GM23338 (cell line): ENCODE measurements at regions not wholly inside any gene's neighbourhood (a gene's known extent, or its start where the extent isn't known, plus 50 kb on each side); places are given as distances from the start of the nearest gene placed in this dataset.

Experiments
- EZH2 ChIP-seq: fragments of 200-600 bp; sonication (generic); IDR thresholded peaks from one replicate; pipeline ENCODE4 v1.8.0; 2017; ENCODE audit warnings: antibody characterized with exemption, mild to moderate bottlenecking, low read depth; ENCODE audit not compliant: unreplicated experiment
- EZH2phosphoT487 ChIP-seq: fragments of 200-600 bp; sonication (generic); IDR thresholded peaks from one replicate; pipeline ENCODE4 v1.8.1; 2018; ENCODE audit warnings: antibody characterized with exemption; ENCODE audit not compliant: unreplicated experiment
- NANOG ChIP-seq: IDR thresholded peaks from 2 replicates; pipeline ENCODE4 v1.6.1; 2016; ENCODE audit warnings: antibody characterized with exemption, borderline replicate concordance
- POLR2AphosphoS5 ChIP-seq: IDR thresholded peaks from 2 replicates; pipeline ENCODE4 v1.6.1; 2016; ENCODE audit warnings: antibody characterized with exemption, low read depth
- STAT1 ChIP-seq: IDR thresholded peaks from one replicate; pipeline ENCODE4 v1.6.1; 2016; ENCODE audit warnings: antibody characterized with exemption; ENCODE audit not compliant: unreplicated experiment
- ZNF331 ChIP-seq: fragments of 250-450 bp; sonication (Bioruptor Pico); IDR thresholded peaks from 2 replicates; pipeline ENCODE4 v1.5.0; 2020; ENCODE audit warnings: low read depth, mild to moderate bottlenecking, moderate library complexity
- TF ChIP-seq, protein P1 (sequence below): IDR thresholded peaks from one replicate; pipeline ENCODE4 v1.6.1; 2018; ENCODE audit warnings: antibody characterized with exemption; ENCODE audit not compliant: unreplicated experiment
- TF ChIP-seq, protein P2 (sequence below), 2 experiments: fragments of 200-600 bp in 1 of 2; sonication (generic) in 1 of 2; conservative IDR thresholded peaks; 2 replicates each; pipeline versions ENCODE4 v1.5.1 to v1.6.1; 2016 to 2017; ENCODE audit warnings: antibody characterized with exemption in 2 of 2, low read depth in 2 of 2, mild to moderate bottlenecking in 2 of 2, moderate library complexity in 1 of 2

DNA sequence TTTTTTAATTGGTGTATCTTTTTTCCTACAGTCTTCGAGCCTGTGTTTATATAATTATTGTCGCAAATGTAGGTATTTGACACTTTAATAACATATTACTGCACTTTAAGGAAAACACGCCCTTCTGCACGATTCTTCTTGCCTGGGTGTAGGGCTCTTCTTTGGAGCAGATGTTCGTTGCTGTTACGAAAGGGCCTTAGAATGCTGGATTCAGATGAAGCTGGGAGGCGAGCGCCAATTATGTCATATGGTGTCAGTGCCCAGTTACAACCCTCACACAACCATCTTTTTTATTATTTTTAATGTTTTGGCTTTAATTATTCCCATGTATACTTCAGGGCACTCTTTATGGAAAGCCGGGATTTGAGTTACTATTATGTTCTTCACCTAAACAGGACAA lies 553.0 kb downstream of the EBF1 start:
- TF ChIP-seq, protein P1, sequence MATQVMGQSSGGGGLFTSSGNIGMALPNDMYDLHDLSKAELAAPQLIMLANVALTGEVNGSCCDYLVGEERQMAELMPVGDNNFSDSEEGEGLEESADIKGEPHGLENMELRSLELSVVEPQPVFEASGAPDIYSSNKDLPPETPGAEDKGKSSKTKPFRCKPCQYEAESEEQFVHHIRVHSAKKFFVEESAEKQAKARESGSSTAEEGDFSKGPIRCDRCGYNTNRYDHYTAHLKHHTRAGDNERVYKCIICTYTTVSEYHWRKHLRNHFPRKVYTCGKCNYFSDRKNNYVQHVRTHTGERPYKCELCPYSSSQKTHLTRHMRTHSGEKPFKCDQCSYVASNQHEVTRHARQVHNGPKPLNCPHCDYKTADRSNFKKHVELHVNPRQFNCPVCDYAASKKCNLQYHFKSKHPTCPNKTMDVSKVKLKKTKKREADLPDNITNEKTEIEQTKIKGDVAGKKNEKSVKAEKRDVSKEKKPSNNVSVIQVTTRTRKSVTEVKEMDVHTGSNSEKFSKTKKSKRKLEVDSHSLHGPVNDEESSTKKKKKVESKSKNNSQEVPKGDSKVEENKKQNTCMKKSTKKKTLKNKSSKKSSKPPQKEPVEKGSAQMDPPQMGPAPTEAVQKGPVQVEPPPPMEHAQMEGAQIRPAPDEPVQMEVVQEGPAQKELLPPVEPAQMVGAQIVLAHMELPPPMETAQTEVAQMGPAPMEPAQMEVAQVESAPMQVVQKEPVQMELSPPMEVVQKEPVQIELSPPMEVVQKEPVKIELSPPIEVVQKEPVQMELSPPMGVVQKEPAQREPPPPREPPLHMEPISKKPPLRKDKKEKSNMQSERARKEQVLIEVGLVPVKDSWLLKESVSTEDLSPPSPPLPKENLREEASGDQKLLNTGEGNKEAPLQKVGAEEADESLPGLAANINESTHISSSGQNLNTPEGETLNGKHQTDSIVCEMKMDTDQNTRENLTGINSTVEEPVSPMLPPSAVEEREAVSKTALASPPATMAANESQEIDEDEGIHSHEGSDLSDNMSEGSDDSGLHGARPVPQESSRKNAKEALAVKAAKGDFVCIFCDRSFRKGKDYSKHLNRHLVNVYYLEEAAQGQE, result no peak
- TF ChIP-seq, protein P2, sequence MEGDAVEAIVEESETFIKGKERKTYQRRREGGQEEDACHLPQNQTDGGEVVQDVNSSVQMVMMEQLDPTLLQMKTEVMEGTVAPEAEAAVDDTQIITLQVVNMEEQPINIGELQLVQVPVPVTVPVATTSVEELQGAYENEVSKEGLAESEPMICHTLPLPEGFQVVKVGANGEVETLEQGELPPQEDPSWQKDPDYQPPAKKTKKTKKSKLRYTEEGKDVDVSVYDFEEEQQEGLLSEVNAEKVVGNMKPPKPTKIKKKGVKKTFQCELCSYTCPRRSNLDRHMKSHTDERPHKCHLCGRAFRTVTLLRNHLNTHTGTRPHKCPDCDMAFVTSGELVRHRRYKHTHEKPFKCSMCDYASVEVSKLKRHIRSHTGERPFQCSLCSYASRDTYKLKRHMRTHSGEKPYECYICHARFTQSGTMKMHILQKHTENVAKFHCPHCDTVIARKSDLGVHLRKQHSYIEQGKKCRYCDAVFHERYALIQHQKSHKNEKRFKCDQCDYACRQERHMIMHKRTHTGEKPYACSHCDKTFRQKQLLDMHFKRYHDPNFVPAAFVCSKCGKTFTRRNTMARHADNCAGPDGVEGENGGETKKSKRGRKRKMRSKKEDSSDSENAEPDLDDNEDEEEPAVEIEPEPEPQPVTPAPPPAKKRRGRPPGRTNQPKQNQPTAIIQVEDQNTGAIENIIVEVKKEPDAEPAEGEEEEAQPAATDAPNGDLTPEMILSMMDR (conservative IDR thresholded peaks at IDR 0.05; ENCODE audit: low read depth in 2 of 2), result no peak
- TF ChIP-seq POLR2AphosphoS5 (no peak), EZH2 (no peak), NANOG (no peak), ZNF331 (CRISPR knock-in tag) (no peak), EZH2phosphoT487 (no peak), STAT1 (no peak)
